HFFc6 (cell line): ENCODE measurements at regions not wholly inside any gene's neighbourhood (a gene's known extent, or its start where the extent isn't known, plus 50 kb on each side); places are given as distances from the start of the nearest gene placed in this dataset.
"Not testable (repeated sequence)": the region's sequence is repeated elsewhere in the genome, so short reads cannot be mapped to it uniquely, and the experiment has no call there.

Experiments used
- DNase-seq: peaks from one replicate; pipeline ENCODE4 v3.0.0-alpha.2; 2018
- H3K27ac Mint-ChIP-seq: 2 replicates; pipeline ENCODE4 v1.8.0; 2020; ENCODE audit warnings: mild to moderate bottlenecking, mixed read lengths
- H3K27me3 Mint-ChIP-seq: 2 replicates; pipeline ENCODE4 v1.8.0; 2021; ENCODE audit warnings: mild to moderate bottlenecking, moderate library complexity, mixed read lengths; ENCODE audit not compliant: insufficient read depth
- H3K36me3 Mint-ChIP-seq: 2 replicates; pipeline ENCODE4 v1.8.0; 2021; ENCODE audit warnings: low read depth, mixed read lengths
- H3K4me1 Mint-ChIP-seq: 2 replicates; pipeline ENCODE4 v1.8.0; 2020; ENCODE audit warnings: low read depth, mixed read lengths
- H3K4me3 Mint-ChIP-seq: 2 replicates; pipeline ENCODE4 v1.8.0; 2020; ENCODE audit warnings: mild to moderate bottlenecking, moderate library complexity, mixed read lengths
- H3K9me3 Mint-ChIP-seq: 2 replicates; pipeline ENCODE4 v1.8.0; 2020; ENCODE audit warnings: mild to moderate bottlenecking, mixed read lengths
- TF ChIP-seq, protein P1 (sequence below): fragments of 200-600 bp; sonication (generic); IDR thresholded peaks from 2 replicates; pipeline ENCODE4 v1.5.0; 2021; ENCODE audit warnings: antibody characterized with exemption, mild to moderate bottlenecking

DNA sequence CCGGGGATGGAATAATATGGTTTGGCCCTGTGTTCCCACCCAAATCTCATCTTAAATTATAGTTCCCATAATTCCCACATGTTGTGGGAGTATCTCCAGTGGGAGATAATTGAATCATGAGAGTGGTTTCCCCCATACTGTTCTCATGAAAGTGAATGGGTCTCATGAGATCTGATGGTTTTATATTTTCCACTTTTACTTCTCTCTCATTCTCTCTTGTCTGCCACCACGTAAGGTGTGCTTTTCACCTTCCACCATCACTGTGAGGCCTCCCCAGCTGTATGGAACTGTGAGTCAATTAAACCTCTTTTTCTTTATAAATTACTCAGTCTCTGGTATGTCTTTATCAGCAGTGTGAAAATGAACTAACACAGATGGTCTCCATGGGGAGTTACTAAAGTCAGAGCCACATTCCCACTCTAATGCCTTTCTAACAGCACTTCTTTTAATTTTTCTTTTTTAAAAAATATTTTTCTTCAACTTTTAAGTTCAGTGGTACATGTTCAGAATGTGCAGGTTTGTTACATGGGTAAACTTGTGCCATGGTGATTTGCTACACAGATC lies 306.6 kb downstream of the DTHD1 start:
- H3K27me3 Mint-ChIP-seq = no peaks in the 10 kb centered on the region
- DNase-seq = no peak
- 0 out of 2 replicates have a peak, but pooled peaks cover 4% of the 10 kb centered on the region for H3K36me3 Mint-ChIP-seq
- no peaks in the 10 kb centered on the region for H3K4me1 Mint-ChIP-seq
- TF ChIP-seq, protein P1, sequence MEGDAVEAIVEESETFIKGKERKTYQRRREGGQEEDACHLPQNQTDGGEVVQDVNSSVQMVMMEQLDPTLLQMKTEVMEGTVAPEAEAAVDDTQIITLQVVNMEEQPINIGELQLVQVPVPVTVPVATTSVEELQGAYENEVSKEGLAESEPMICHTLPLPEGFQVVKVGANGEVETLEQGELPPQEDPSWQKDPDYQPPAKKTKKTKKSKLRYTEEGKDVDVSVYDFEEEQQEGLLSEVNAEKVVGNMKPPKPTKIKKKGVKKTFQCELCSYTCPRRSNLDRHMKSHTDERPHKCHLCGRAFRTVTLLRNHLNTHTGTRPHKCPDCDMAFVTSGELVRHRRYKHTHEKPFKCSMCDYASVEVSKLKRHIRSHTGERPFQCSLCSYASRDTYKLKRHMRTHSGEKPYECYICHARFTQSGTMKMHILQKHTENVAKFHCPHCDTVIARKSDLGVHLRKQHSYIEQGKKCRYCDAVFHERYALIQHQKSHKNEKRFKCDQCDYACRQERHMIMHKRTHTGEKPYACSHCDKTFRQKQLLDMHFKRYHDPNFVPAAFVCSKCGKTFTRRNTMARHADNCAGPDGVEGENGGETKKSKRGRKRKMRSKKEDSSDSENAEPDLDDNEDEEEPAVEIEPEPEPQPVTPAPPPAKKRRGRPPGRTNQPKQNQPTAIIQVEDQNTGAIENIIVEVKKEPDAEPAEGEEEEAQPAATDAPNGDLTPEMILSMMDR = no peak
- H3K4me3 Mint-ChIP-seq = no peak overlapping the region
- no peak overlapping the region for H3K27ac Mint-ChIP-seq
- H3K9me3 Mint-ChIP-seq = peaks cover 60% of the 10 kb centered on the region

DNA sequence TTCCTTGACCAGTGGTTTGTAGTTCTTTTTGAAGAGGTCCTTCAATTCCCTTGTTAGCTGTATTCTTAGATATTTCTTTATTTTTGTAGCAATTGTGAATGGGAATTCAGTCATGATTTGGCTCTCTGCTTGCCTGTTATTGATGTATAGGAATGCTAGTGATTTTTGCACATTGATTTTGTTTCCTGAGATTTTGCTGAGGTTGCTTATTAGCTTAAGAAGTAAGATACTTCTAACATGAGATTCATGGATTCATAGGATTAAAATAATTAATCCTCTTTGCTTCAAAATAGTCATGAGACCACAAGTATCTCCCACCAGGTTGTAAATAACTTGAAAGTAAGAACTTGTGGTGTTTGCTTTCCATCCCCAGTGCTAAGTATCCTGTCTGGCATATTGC lies 308.9 kb downstream of the DTHD1 start:
- TF ChIP-seq, protein P1 = no peak
- 0 out of 2 replicates have a peak, but pooled peaks cover 4% of the 10 kb centered on the region for H3K36me3 Mint-ChIP-seq
- no peak for DNase-seq
- H3K9me3 Mint-ChIP-seq = peaks cover 52% of the 10 kb centered on the region
- no peak overlapping the region for H3K27ac Mint-ChIP-seq
- H3K27me3 Mint-ChIP-seq = no peaks in the 10 kb centered on the region
- no peaks in the 10 kb centered on the region for H3K4me1 Mint-ChIP-seq
- H3K4me3 Mint-ChIP-seq = no peak overlapping the region

DNA sequence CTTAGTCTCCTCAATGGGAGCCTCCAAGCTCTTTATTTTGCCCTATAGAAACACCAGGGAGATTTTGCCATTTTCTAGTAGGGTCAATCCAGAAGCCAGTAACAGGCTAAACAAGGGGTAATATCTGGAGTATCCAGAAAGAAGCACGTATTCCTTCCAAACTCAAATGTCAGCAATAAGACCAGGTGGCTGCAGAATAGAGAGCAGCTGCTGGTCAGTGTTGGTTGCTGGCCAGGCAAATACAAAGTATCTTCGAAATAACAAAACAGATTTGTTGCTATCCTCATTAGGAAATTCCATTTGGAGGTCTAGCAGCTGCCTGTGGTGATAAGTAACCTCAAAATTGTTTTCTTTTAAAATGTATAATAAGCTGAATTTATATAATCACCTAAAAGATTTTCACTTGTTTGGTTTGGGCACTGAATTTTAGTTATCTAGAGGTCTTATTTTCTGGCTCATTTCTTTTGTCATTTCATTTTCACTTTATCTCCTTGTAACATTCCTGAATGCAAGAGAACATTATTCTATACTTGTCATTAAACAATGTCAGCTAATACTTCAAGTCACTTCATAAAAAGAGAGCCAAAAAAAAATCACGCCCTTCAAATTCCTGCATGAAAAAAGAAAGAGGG lies 320.6 kb downstream of the DTHD1 start:
- no peaks in the 10 kb centered on the region for H3K36me3 Mint-ChIP-seq
- no peak overlapping the region for H3K4me3 Mint-ChIP-seq
- peaks cover 19% of the 10 kb centered on the region for H3K9me3 Mint-ChIP-seq
- TF ChIP-seq, protein P1 = no peak
- no peaks in the 10 kb centered on the region for H3K27me3 Mint-ChIP-seq
- no peak for DNase-seq
- no peaks in the 10 kb centered on the region for H3K4me1 Mint-ChIP-seq
- no peak overlapping the region for H3K27ac Mint-ChIP-seq

DNA sequence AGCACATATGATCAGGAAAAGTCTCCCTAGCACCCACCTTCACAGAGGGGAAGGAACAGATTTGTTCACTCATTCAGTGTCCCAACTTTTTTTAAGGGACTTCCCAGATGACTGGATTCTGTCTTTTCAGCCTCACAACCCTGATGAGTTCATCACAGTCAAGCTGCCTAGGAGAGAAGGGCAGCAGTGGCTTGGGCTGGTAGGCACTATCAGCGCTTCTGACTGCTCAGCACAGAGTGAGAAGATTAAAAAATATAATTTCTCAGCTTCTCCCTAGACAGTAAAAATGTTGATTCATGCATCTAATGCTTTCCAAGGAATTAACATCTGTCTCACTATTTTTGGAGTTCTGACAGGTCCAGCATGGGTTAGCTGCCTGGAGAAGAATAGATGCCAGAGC lies 328.2 kb downstream of the DTHD1 start:
- Mint-ChIP-seq H3K36me3 (no peaks in the 10 kb centered on the region), H3K4me3 (no peak overlapping the region), H3K9me3 (peaks cover 26% of the 10 kb centered on the region), H3K27ac (no peak overlapping the region), H3K4me1 (no peaks in the 10 kb centered on the region), H3K27me3 (no peaks in the 10 kb centered on the region)
- TF ChIP-seq, protein P1 = no peak
- no peak for DNase-seq

DNA sequence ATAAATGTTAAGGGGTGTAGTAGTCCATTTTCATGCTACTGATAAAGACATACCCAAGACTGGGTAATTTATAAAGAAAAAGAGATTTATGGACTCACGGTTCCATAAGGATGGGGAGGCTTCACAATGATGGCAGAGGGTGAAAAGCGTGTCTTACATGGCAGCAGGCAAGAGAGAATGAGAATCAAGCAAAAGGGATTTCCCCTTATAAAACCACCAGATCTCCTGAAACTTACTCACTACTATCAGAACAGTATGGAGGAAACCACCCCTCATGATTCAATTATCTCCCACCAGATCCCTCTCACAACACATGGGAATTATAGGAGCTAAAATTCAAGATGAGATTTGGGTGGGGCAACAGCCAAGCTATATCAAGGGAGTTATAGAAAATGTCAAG lies 329.2 kb downstream of the DTHD1 start:
- Mint-ChIP-seq H3K27me3 (no peaks in the 10 kb centered on the region), H3K27ac (no peak overlapping the region), H3K4me3 (no peak overlapping the region), H3K4me1 (no peaks in the 10 kb centered on the region), H3K9me3 (peaks cover 32% of the 10 kb centered on the region), H3K36me3 (no peaks in the 10 kb centered on the region)
- DNase-seq = no peak
- TF ChIP-seq, protein P1 = no peak

DNA sequence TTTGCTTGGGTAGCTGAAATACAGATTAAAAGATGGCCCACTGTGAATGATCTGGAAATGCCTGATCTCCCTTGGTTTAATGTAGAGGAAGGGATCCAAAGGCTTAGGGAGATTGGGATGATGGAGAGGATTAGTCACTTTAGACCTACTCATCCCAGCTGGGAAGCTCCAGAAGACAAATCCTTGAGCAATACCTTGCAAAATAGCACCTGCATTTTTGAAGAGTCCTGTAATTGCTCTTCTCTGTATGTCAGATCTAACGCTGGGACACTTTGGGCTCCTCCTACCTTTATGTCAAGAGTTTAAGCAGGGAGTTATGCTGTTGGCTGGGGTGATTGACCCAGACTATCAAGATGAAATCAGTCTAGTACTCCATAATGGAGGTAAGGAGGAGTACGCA lies 331.7 kb downstream of the DTHD1 start:
- not testable (repeated sequence) for H3K4me3 Mint-ChIP-seq, H3K4me1 Mint-ChIP-seq, H3K27me3 Mint-ChIP-seq, H3K27ac Mint-ChIP-seq, H3K36me3 Mint-ChIP-seq, DNase-seq
- H3K9me3 Mint-ChIP-seq = peaks cover 47% of the 10 kb centered on the region
